Endothelial cell of umbilical vein (primary cell): ENCODE measurements at regions not wholly inside any gene's neighbourhood (a gene's known extent, or its start where the extent isn't known, plus 50 kb on each side); places are given as distances from the start of the nearest gene placed in this dataset.

Source experiments
- BruUV-seq: library from RNA; stranded (reverse); fragments of 400-500 nt; replicated peaks from 2 replicates; lab custom pipeline; 2021; lab: Mats Ljungman, UMichigan
- CTCF ChIA-PET: fragments of 300-600, 350-600 bp; sonication (Branson Sonifier 250); formaldehyde crosslinking; loops from one replicate; lab custom pipeline; 2021; ENCODE audit warnings: antibody characterized with exemption, inconsistent platforms; lab: Charles Lee
- POLR2A ChIA-PET: fragments of 300-600, 350-600 bp; sonication (Branson Sonifier 250); formaldehyde crosslinking; loops from one replicate; lab custom pipeline; 2021; ENCODE audit warnings: antibody characterized with exemption, inconsistent platforms; lab: Charles Lee
- DNase-seq: peaks from one replicate; pipeline ENCODE4 v3.0.0-alpha.2; 2011; ENCODE audit warnings: low read depth, low spot score
- FAIRE-seq: peaks from 2 replicates; lab custom pipeline; 2011; peaks lifted over from hg19 to GRCh38; lab: Jason Lieb, UNC
- H2AFZ ChIP-seq: 2 replicates; pipeline ENCODE4 v1.6.0; 2012; ENCODE audit warnings: low read depth, low read length, control low read depth, inconsistent platforms
- H3K27ac ChIP-seq: 2 replicates; pipeline ENCODE4 v1.5.1; 2011; ENCODE audit warnings: low read depth, mild to moderate bottlenecking, control low read depth, low read length, moderate library complexity; ENCODE audit not compliant: insufficient read depth
- H3K27me3 ChIP-seq, 2 experiments: 2 replicates each; pipeline versions ENCODE4 v1.6.0 to v1.6.1; 2011; ENCODE audit warnings: low read length in 2 of 2, mixed read lengths in 1 of 2; ENCODE audit not compliant: control insufficient read depth in 2 of 2, insufficient read depth in 2 of 2
- H3K36me3 ChIP-seq, 2 experiments: 2 replicates in 1 of 2; 3 replicates in 1 of 2; pipeline ENCODE4 v1.5.1; 2011; ENCODE audit warnings: low read length in 2 of 2, mild to moderate bottlenecking in 1 of 2, moderate library complexity in 1 of 2; ENCODE audit not compliant: control insufficient read depth in 2 of 2, insufficient read depth in 2 of 2; ENCODE audit errors: extremely low read depth in 1 of 2
- H3K4me1 ChIP-seq: 3 replicates; pipeline ENCODE4 v1.5.1; 2011; ENCODE audit warnings: mild to moderate bottlenecking, low read length; ENCODE audit not compliant: control insufficient read depth, insufficient read depth; ENCODE audit errors: extremely low read depth
- H3K4me2 ChIP-seq: 2 replicates; pipeline ENCODE4 v1.6.1; 2011; ENCODE audit warnings: low read length, control low read depth, mixed read lengths; ENCODE audit not compliant: insufficient read depth
- H3K4me3 ChIP-seq, 3 experiments: fragments of 200-600 bp in 1 of 3; sonication (generic), shearing (Covaris generic) in 1 of 3; replicated peaks in 1 of 3; 2 replicates each; pipeline ENCODE4 v1.5.1; 2011 to 2016; ENCODE audit warnings: control low read depth in 3 of 3, low read length in 3 of 3, mild to moderate bottlenecking in 2 of 3, inconsistent platforms in 1 of 3, low read depth in 1 of 3, moderate library complexity in 1 of 3; ENCODE audit not compliant: insufficient read depth in 1 of 3
- H3K79me2 ChIP-seq: 2 replicates; pipeline ENCODE4 v1.6.0; 2012; ENCODE audit warnings: low read length, inconsistent platforms; ENCODE audit not compliant: control insufficient read depth, insufficient read depth
- H3K9ac ChIP-seq: replicated peaks from 2 replicates; pipeline ENCODE3; 2011; ENCODE audit warnings: low read length, control low read depth; ENCODE audit not compliant: insufficient read depth; ENCODE audit errors: extremely low read depth
- H3K9me1 ChIP-seq: replicated peaks from 3 replicates; pipeline ENCODE4 v1.6.0; 2011; ENCODE audit warnings: mild to moderate bottlenecking, low read length; ENCODE audit not compliant: control insufficient read depth, insufficient read depth; ENCODE audit errors: extremely low read depth
- H3K9me3 ChIP-seq: replicated peaks from 2 replicates; pipeline ENCODE4 v1.5.1; 2012; ENCODE audit warnings: low read length, inconsistent platforms; ENCODE audit not compliant: control insufficient read depth, insufficient read depth
- H4K20me1 ChIP-seq: replicated peaks from 2 replicates; pipeline ENCODE3; 2011; ENCODE audit warnings: mild to moderate bottlenecking, low read length; ENCODE audit not compliant: control insufficient read depth, insufficient read depth; ENCODE audit errors: extremely low read depth
- EZH2 ChIP-seq: IDR thresholded peaks from 2 replicates; pipeline ENCODE4 v1.6.1; 2012; ENCODE audit warnings: borderline replicate concordance, low read depth, mild to moderate bottlenecking, moderate library complexity, low read length, inconsistent platforms; ENCODE audit not compliant: severe bottlenecking
- GATA2 ChIP-seq: IDR thresholded peaks from 2 replicates; pipeline ENCODE4 v1.7.0; 2011; ENCODE audit warnings: low read depth, mild to moderate bottlenecking, moderate library complexity, mixed read lengths, low read length; ENCODE audit not compliant: insufficient read length, insufficient read depth
- JUN ChIP-seq: IDR thresholded peaks from 2 replicates; pipeline ENCODE4 v1.6.1; 2011; ENCODE audit warnings: borderline replicate concordance, low read depth; ENCODE audit not compliant: insufficient read length, insufficient read depth
- MAX ChIP-seq: IDR thresholded peaks from 2 replicates; pipeline ENCODE4 v1.6.1; 2011; ENCODE audit not compliant: insufficient read depth, insufficient read length
- MYC ChIP-seq: IDR thresholded peaks from one replicate; pipeline ENCODE4 v1.6.1; 2011; ENCODE audit warnings: mild to moderate bottlenecking, low read depth, low read length
- POLR2AphosphoS5 ChIP-seq: IDR thresholded peaks from 2 replicates; pipeline ENCODE4 v1.6.1; 2012; ENCODE audit warnings: low read depth, mild to moderate bottlenecking, control low read depth, low read length, moderate library complexity; ENCODE audit not compliant: insufficient read depth
- dilution Hi-C: fragments of 300-500 bp; cut with MboI; formaldehyde crosslinking; loops from one replicate; pipeline ENCODE4 v1.15.0; 2019; ENCODE audit warnings: low sequenced_read_pairs; ENCODE audit not compliant: extremely low pct_ligation_motif_present
- intact Hi-C: fragments of 100-400 bp; cut with micrococcal nuclease; formaldehyde crosslinking; loops from one replicate; pipeline ENCODE4 v1.10.0; 2022
- TF ChIP-seq, protein P1 (sequence below), 2 donors: IDR thresholded peaks; 1 replicate in 1 of 2; 2 replicates in 1 of 2; pipeline ENCODE4 v1.5.1; 2011; ENCODE audit warnings: low read length in 2 of 2, mild to moderate bottlenecking in 2 of 2, moderate library complexity in 2 of 2, control low read depth in 1 of 2, inconsistent platforms in 1 of 2, low read depth in 1 of 2; ENCODE audit not compliant: insufficient read depth in 1 of 2; ENCODE audit errors: extremely low read depth in 1 of 2

DNA sequence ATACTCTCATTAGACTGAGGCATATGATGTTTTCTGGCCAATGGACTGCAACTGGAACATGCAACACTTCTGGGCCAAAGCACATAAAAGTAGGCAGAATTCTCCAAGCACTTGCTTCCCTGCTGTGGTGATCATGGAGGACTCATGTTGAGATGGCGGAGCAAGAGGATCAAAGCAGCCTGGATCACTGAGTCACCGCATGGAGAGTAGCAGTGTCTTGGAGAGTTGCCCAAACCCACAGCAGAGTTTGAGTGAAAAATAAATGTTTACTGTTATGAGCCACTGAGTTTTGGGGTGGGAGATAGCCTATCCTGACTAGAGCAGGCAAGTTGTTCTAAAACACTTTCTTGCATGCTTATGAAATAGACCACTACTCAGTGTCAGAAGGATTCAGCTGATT, 359.5 kb downstream of the ZNF521 start:
- intact Hi-C loops (no loop called here), dilution Hi-C loops (no loop called here)
- no peak for DNase-seq
- BruUV-seq, result no TSS peak
- TF ChIP-seq GATA2 (no peak), MYC (no peak), MAX (no peak), JUN (no peak), EZH2 (no peak), POLR2AphosphoS5 (no peak)
- TF ChIP-seq, protein P1, sequence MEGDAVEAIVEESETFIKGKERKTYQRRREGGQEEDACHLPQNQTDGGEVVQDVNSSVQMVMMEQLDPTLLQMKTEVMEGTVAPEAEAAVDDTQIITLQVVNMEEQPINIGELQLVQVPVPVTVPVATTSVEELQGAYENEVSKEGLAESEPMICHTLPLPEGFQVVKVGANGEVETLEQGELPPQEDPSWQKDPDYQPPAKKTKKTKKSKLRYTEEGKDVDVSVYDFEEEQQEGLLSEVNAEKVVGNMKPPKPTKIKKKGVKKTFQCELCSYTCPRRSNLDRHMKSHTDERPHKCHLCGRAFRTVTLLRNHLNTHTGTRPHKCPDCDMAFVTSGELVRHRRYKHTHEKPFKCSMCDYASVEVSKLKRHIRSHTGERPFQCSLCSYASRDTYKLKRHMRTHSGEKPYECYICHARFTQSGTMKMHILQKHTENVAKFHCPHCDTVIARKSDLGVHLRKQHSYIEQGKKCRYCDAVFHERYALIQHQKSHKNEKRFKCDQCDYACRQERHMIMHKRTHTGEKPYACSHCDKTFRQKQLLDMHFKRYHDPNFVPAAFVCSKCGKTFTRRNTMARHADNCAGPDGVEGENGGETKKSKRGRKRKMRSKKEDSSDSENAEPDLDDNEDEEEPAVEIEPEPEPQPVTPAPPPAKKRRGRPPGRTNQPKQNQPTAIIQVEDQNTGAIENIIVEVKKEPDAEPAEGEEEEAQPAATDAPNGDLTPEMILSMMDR (IDR thresholded peaks at IDR 0.05; ENCODE audit: extremely low read depth in 1 of 2, insufficient read depth in 1 of 2, low read depth in 1 of 2, low read length in 2 of 2), result no peak
- Histone ChIP-seq H3K27me3 (no peaks in the 10 kb centered on the region), H3K4me3 (no peak overlapping the region), H3K9ac (no peak overlapping the region), H3K4me1 (peaks cover 33% of the 10 kb centered on the region), H3K9me1 (no peaks in the 10 kb centered on the region), H3K27ac (no peak overlapping the region), H3K9me3 (no peaks in the 10 kb centered on the region), H3K79me2 (no peaks in the 10 kb centered on the region), H4K20me1 (no peaks in the 10 kb centered on the region), H3K36me3 (no peaks in the 10 kb centered on the region), H2AFZ (no peak overlapping the region), H3K4me2 (no peak overlapping the region)
- ChIA-PET CTCF (no interaction called here), POLR2A (no interaction called here)
- FAIRE-seq, result peak; percentile 4
